GM10248 (cell line): ENCODE measurements at regions not wholly inside any gene's neighbourhood (a gene's known extent, or its start where the extent isn't known, plus 50 kb on each side); places are given as distances from the start of the nearest gene placed in this dataset.

Experiments
- CTCF ChIA-PET: fragments of 300-600 bp; sonication (Branson Sonifier 250); formaldehyde crosslinking; extraction: SDS; loops from one replicate; lab custom pipeline; 2021; ENCODE audit warnings: antibody characterized with exemption; lab: Yijun Ruan, JAX
- POLR2A ChIA-PET: fragments of 350-650 bp; sonication (Branson Sonifier 250); formaldehyde crosslinking; extraction: SDS; loops from one replicate; lab custom pipeline; 2020; ENCODE audit warnings: antibody characterized with exemption; lab: Yijun Ruan, JAX
- DNase-seq: peaks from one replicate; pipeline ENCODE4 v3.0.0; 2012; ENCODE audit errors: extremely low spot score
- TF ChIP-seq, protein P1 (sequence below): IDR thresholded peaks from 2 replicates; pipeline ENCODE4 v1.5.1; 2012; ENCODE audit warnings: mild to moderate bottlenecking, low read depth; ENCODE audit errors: extremely low read depth, missing control alignments, control extremely low read depth

DNA sequence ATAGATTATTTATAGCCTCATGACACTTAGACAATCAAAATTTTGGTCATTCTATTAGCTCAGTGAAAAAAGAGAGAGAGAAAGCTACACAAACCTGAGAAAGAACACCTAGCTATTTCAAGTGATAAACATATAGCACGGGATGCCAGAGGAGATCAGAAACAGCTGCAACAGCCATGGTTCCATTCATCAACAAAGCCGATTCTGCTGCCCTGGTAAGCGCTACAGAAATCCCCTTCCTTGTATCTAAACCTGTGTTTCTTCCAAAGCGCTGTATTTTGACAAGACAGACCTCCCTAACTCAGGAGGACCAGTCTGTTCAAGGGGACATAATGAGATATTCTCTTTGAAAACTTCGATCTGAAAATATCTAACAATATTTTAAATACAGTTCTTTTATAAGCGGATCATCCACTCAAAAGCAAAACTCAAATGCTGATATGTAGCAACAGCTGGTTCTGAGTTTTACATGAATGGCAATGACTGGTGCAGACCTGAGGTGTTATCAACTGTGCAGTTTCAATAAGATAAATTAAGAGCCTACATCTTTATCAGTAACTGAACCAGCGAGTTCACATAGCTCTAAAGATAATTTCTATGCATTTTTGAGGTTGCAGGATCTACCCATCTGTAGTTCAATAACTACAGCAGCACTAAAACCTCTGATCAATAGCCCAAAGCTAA lies 447.8 kb downstream of the FRK start:
- TF ChIP-seq, protein P1, sequence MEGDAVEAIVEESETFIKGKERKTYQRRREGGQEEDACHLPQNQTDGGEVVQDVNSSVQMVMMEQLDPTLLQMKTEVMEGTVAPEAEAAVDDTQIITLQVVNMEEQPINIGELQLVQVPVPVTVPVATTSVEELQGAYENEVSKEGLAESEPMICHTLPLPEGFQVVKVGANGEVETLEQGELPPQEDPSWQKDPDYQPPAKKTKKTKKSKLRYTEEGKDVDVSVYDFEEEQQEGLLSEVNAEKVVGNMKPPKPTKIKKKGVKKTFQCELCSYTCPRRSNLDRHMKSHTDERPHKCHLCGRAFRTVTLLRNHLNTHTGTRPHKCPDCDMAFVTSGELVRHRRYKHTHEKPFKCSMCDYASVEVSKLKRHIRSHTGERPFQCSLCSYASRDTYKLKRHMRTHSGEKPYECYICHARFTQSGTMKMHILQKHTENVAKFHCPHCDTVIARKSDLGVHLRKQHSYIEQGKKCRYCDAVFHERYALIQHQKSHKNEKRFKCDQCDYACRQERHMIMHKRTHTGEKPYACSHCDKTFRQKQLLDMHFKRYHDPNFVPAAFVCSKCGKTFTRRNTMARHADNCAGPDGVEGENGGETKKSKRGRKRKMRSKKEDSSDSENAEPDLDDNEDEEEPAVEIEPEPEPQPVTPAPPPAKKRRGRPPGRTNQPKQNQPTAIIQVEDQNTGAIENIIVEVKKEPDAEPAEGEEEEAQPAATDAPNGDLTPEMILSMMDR, result no peak
- POLR2A ChIA-PET, result no interaction called here
- CTCF ChIA-PET, result interaction anchor here (1.0 to 1.2 kb wide), 2 partner anchors 8 to 9 kb away, joined by 3 read pairs; no protein-coding TSS in a partner anchor
- no peak for DNase-seq

DNA sequence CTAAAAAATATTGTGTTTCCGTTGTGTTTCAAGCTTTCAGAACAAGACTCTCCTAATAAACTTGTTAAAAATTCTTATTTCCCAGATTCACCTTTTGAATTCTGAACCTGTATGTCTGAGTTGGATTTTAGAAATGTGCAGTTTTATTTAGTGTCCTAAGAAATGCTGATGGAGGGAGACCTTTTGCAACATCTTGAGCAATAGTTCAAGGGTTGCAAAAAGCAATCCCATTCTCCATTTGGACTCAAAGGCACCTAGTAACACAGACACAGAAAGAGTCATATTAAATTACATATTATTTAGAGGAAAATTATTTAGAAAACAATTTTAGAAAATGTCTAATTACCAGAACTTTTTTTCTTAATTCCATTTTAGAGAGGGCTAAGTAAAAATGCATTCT lies 448.5 kb downstream of the FRK start:
- DNase-seq, result no peak
- TF ChIP-seq, protein P1, result no peak
- ChIA-PET CTCF (interaction anchor here (1.2 kb wide), 1 partner anchor 9 kb away, joined by 3 read pairs; no protein-coding TSS in a partner anchor), POLR2A (no interaction called here)

DNA sequence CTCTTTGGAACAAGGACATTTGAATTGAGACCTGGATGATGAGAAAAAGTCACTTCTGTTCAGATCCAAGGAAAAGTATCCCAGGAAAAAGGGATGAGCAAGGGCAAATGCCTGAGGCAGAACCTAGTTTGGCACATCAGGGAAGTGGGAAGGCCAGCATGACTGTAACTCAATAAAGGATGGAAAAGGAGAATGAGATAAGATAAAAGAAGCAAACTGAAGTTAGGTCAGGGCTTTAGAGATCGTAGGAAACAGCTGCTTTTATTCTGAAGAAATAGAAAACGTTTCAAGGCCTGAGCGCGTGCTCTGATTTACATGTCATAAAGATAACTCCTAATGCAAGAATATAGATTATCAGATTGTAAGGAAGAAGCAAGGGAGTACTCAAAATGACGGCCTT lies 450.0 kb downstream of the FRK start:
- TF ChIP-seq, protein P1, result no peak
- DNase-seq, result no peak
- POLR2A ChIA-PET, result no interaction called here
- CTCF ChIA-PET, result interaction anchor here (1.0 to 1.9 kb wide), 2 partner anchors 22 to 27 kb away, joined by 3 to 4 read pairs; no protein-coding TSS in a partner anchor

DNA sequence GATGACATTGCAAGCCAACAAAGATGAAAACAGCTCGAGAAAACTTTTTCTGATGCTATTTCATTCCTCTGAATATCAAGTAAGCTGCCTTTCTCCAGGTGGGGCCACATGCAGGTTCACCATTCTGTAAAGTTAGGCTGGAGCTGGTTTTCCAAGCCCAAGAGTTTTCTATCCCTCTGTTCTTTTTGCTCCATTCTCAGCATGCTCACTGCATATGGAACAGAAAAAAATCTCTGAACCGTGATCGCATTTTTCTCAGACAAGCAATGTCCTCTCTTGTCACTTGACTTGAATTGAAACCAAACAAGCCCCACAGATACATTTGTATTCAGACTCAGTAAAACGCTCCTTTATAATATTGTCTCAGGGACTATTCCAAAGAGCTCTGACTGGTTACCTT lies 451.6 kb downstream of the FRK start:
- ChIA-PET POLR2A (no interaction called here), CTCF (interaction anchor here (1.1 kb wide), 1 partner anchor 10 kb away, joined by 4 read pairs; no protein-coding TSS in a partner anchor)
- no peak for DNase-seq
- TF ChIP-seq, protein P1, result no peak

DNA sequence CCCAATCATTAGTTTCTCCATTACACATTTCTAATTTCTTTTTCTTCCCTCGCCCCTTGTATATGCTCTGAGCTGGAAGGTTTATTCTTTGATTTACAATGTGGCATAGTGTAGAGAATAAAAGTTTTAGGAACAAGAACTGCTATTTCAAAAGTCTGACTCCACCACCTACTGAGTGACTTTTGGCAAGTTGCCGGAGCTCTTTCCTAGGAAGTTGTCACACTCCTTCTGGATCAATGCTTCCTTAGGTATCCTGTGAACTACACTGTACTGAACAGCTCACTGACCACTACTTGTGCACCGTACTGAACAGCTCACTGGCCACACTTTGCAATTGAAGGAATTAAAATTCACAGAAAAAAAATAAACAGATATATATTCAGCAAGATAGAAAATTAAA lies 458.2 kb downstream of the FRK start:
- TF ChIP-seq, protein P1, result no peak
- ChIA-PET POLR2A (no interaction called here), CTCF (no interaction called here)
- DNase-seq, result no peak

DNA sequence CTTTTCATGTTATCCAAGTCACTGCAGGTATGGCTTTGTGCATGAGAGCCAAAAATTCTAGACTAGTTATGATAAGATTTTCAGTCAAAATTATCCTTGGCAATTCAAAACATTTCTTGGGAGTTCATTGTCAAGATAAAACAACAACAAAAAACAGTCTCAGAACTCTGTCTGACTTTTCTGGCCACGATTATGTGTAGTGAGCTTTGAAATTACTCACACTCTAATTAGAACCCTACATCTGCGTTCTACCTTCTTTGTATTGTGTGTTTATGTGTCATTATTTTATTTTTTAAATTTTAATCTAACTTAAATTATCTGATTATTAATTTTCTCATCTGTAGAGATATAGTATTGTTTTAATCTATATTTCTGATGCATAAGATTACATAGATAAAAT lies 459.2 kb downstream of the FRK start:
- DNase-seq, result no peak
- POLR2A ChIA-PET, result no interaction called here
- CTCF ChIA-PET, result no interaction called here
- TF ChIP-seq, protein P1, result no peak
